Uterus (tissue), 2 donors: ENCODE measurements at regions not wholly inside any gene's neighbourhood (a gene's known extent, or its start where the extent isn't known, plus 50 kb on each side); places are given as distances from the start of the nearest gene placed in this dataset.

Source experiments
- POLR2A ChIP-seq, 2 donors: fragments of 450-650 bp; IDR thresholded peaks; one replicate each; pipeline ENCODE4 v1.6.1; 2016; ENCODE audit warnings: antibody characterized with exemption in 2 of 2, mild to moderate bottlenecking in 1 of 2, moderate library complexity in 1 of 2
- TF ChIP-seq, protein P1 (sequence below), 4 experiments: fragments of 200-600 bp in 2 of 4; fragments of 450-650 bp in 2 of 4; sonication (generic) in 2 of 4; IDR thresholded peaks; one replicate each; pipeline ENCODE4 v1.5.1; 2016 to 2019; ENCODE audit warnings: antibody characterized with exemption in 4 of 4, mild to moderate bottlenecking in 2 of 4, moderate library complexity in 1 of 4

- TF ChIP-seq, protein P1, sequence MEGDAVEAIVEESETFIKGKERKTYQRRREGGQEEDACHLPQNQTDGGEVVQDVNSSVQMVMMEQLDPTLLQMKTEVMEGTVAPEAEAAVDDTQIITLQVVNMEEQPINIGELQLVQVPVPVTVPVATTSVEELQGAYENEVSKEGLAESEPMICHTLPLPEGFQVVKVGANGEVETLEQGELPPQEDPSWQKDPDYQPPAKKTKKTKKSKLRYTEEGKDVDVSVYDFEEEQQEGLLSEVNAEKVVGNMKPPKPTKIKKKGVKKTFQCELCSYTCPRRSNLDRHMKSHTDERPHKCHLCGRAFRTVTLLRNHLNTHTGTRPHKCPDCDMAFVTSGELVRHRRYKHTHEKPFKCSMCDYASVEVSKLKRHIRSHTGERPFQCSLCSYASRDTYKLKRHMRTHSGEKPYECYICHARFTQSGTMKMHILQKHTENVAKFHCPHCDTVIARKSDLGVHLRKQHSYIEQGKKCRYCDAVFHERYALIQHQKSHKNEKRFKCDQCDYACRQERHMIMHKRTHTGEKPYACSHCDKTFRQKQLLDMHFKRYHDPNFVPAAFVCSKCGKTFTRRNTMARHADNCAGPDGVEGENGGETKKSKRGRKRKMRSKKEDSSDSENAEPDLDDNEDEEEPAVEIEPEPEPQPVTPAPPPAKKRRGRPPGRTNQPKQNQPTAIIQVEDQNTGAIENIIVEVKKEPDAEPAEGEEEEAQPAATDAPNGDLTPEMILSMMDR (IDR thresholded peaks at IDR 0.05) = no peak
- no peak for TF ChIP-seq POLR2A (IDR thresholded peaks at IDR 0.05)
Measured at GRCh38 chr5:68369023-68369359, 153.4 kb downstream of the PIK3R1 start.
